GM12891 (cell line): ENCODE measurements at regions not wholly inside any gene's neighbourhood (a gene's known extent, or its start where the extent isn't known, plus 50 kb on each side); places are given as distances from the start of the nearest gene placed in this dataset.

Experiments
- POLR2A ChIP-seq: IDR thresholded peaks from 2 replicates; pipeline ENCODE4 v1.6.1; 2011; ENCODE audit warnings: low read depth, low read length, control low read depth
- POLR2AphosphoS5 ChIP-seq: IDR thresholded peaks from 2 replicates; pipeline ENCODE4 v1.6.1; 2011; ENCODE audit warnings: low read depth, low read length, control low read depth
- TAF1 ChIP-seq: IDR thresholded peaks from 2 replicates; pipeline ENCODE4 v1.6.1; 2011; ENCODE audit warnings: low read depth, low read length, control low read depth

- TF ChIP-seq POLR2A, result no peak
- no peak for TF ChIP-seq POLR2AphosphoS5
- no peak for TF ChIP-seq TAF1
Observed at GRCh38 chr5:6253281-6253680, 125.1 kb downstream of the MED10 start.
